Transverse colon (tissue), 4 donors: ENCODE measurements at regions not wholly inside any gene's neighbourhood (a gene's known extent, or its start where the extent isn't known, plus 50 kb on each side); places are given as distances from the start of the nearest gene placed in this dataset.

Source experiments
- DNase-seq: peaks from one replicate; pipeline ENCODE4 v3.0.0-alpha.2; 2019
- H3K27ac ChIP-seq, 4 donors: fragments of 200-600 bp; sonication (generic); 2 replicates each; pipeline ENCODE4 v1.5.1; 2016 to 2018; ENCODE audit warnings: inconsistent platforms in 4 of 4
- H3K27me3 ChIP-seq: fragments of 200-600 bp; sonication (generic); 2 replicates; pipeline ENCODE4 v1.5.1; 2017; ENCODE audit warnings: inconsistent platforms
- H3K36me3 ChIP-seq, 4 donors: fragments of 200-600 bp; sonication (generic); 2 replicates each; pipeline ENCODE4 v1.5.1; 2017 to 2019; ENCODE audit warnings: inconsistent platforms in 4 of 4
- H3K4me1 ChIP-seq, 4 donors: fragments of 200-600 bp; sonication (generic); 2 replicates each; pipeline ENCODE4 v1.5.1; 2017 to 2020; ENCODE audit warnings: inconsistent platforms in 4 of 4
- H3K4me3 ChIP-seq, 4 donors: fragments of 200-600 bp; sonication (generic); 1 replicate in 1 of 4; 2 replicates in 3 of 4; pipeline versions ENCODE4 v1.5.1 to v1.6.1; 2017 to 2019; ENCODE audit warnings: inconsistent platforms in 4 of 4
- H3K9me3 ChIP-seq, 2 donors: fragments of 200-600 bp; sonication (generic); 2 replicates each; pipeline ENCODE4 v1.5.1; 2017 to 2019; ENCODE audit warnings: inconsistent platforms in 2 of 2
- EP300 ChIP-seq: sonication (generic); formaldehyde crosslinking; IDR thresholded peaks from one replicate; pipeline ENCODE4 v1.6.1; 2017; ENCODE audit warnings: antibody characterized with exemption, low read depth
- POLR2A ChIP-seq: fragments of 450-650 bp; IDR thresholded peaks from one replicate; pipeline ENCODE4 v1.6.1; 2016; ENCODE audit warnings: antibody characterized with exemption, mild to moderate bottlenecking, moderate library complexity
- POLR2AphosphoS5 ChIP-seq, 3 donors: sonication (generic); formaldehyde crosslinking; IDR thresholded peaks; one replicate each; pipeline ENCODE4 v1.6.1; 2016; ENCODE audit warnings: antibody characterized with exemption in 3 of 3
- WGBS, 2 donors: methylation state at CpG; one replicate each; pipeline ENCODE4 v1.1.5; 2018; ENCODE audit warnings: low coverage in 1 of 2; 5-methylcytosine and 5-hydroxymethylcytosine counted together
- in situ Hi-C, 4 donors: fragments of 200-750 bp; cut with MboI; loops; one replicate each; pipeline versions ENCODE4 v1.15.0 to v1.15.1; 2017; ENCODE audit warnings: low sequenced_read_pairs in 3 of 4, low pct_ligation_motif_present in 1 of 4, low pct_unique_long_range_greater_than_20kb in 1 of 4
- intact Hi-C: fragments of 100-400 bp; cut with DNase I; formaldehyde crosslinking; loops from one replicate; pipeline ENCODE4 v1.15.1; 2023; ENCODE audit warnings: low total_unique reads
- TF ChIP-seq, protein P1 (sequence below), 5 experiments: fragments of 200-600 bp in 3 of 5; fragments of 450-650 bp in 2 of 5; sonication (generic) in 3 of 5; IDR thresholded peaks; 1 replicate in 2 of 5; 2 replicates in 3 of 5; pipeline ENCODE4 v1.5.1; 2016 to 2017; ENCODE audit warnings: antibody characterized with exemption in 5 of 5, inconsistent platforms in 3 of 5, mild to moderate bottlenecking in 2 of 5, moderate library complexity in 1 of 5

GRCh38 chr4:3868211-3869173 lies 102.3 kb downstream of the ADRA2C start:
- no peak for DNase-seq
- Histone ChIP-seq H3K4me3 (no peak overlapping the region), H3K27ac (no peak overlapping the region), H3K9me3 (no peaks in the 10 kb centered on the region), H3K36me3 (no peaks in the 10 kb centered on the region), H3K27me3 (peaks cover 54% of the 10 kb centered on the region), H3K4me1 (no peaks in the 10 kb centered on the region)
- intact Hi-C loops (no loop called here), in situ Hi-C loops (no loop called here)
- no peak for TF ChIP-seq POLR2A
- TF ChIP-seq POLR2AphosphoS5 (IDR thresholded peaks at IDR 0.05) = no peak
- TF ChIP-seq EP300 = no peak
- TF ChIP-seq, protein P1, sequence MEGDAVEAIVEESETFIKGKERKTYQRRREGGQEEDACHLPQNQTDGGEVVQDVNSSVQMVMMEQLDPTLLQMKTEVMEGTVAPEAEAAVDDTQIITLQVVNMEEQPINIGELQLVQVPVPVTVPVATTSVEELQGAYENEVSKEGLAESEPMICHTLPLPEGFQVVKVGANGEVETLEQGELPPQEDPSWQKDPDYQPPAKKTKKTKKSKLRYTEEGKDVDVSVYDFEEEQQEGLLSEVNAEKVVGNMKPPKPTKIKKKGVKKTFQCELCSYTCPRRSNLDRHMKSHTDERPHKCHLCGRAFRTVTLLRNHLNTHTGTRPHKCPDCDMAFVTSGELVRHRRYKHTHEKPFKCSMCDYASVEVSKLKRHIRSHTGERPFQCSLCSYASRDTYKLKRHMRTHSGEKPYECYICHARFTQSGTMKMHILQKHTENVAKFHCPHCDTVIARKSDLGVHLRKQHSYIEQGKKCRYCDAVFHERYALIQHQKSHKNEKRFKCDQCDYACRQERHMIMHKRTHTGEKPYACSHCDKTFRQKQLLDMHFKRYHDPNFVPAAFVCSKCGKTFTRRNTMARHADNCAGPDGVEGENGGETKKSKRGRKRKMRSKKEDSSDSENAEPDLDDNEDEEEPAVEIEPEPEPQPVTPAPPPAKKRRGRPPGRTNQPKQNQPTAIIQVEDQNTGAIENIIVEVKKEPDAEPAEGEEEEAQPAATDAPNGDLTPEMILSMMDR (IDR thresholded peaks at IDR 0.05) = no peak
- WGBS, 2 donors = 76% methylated on average over 22 of the region's 22 CpGs; no CpG with 5 or more reads in 1 of the 2 donors

DNA sequence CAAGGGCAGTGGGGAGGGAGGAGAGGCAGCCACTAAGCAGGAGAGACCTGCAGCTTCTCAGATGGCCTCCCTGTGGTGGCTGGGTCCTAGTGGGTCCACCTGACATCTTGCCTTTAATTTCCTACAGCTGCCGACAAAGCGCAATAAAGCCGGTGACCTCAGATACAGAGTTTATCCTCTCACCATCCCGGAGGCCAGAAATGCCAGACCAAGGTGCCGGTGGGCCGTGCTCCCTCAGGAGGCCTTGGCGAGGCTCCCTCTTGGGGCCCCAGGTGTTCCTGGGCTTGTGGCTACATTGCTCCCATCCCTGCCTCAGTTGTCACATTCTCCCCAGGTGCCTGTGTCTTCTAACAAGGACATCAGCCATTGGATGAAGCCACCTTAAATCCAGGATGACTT lies 103.0 kb downstream of the ADRA2C start:
- in situ Hi-C loops (no loop called here), intact Hi-C loops (no loop called here)
- 84% methylated on average over 7 of the region's 7 CpGs; no CpG with 5 or more reads in 1 of the 2 donors for WGBS, 2 donors
- Histone ChIP-seq H3K27ac (no peak overlapping the region), H3K4me3 (no peak overlapping the region), H3K27me3 (peaks cover 54% of the 10 kb centered on the region), H3K36me3 (no peaks in the 10 kb centered on the region), H3K4me1 (no peaks in the 10 kb centered on the region), H3K9me3 (no peaks in the 10 kb centered on the region)
- TF ChIP-seq POLR2AphosphoS5 (IDR thresholded peaks at IDR 0.05) = no peak
- TF ChIP-seq POLR2A = no peak
- TF ChIP-seq EP300 = no peak
- TF ChIP-seq, protein P1 (IDR thresholded peaks at IDR 0.05) = no peak
- DNase-seq = no peak

- WGBS, 2 donors = 60 to 64% methylated on average over 3 to 18 of the region's 22 CpGs
- H3K4me3 ChIP-seq = no peak overlapping the region
- H3K36me3 ChIP-seq = no peaks in the 10 kb centered on the region
- intact Hi-C loops = no loop called here
- in situ Hi-C loops = no loop called here
- no peak overlapping the region for H3K27ac ChIP-seq
- H3K4me1 ChIP-seq = no peaks in the 10 kb centered on the region
- peaks cover 55% of the 10 kb centered on the region for H3K27me3 ChIP-seq
- DNase-seq = no peak
- TF ChIP-seq EP300 (no peak), POLR2AphosphoS5 (IDR thresholded peaks at IDR 0.05) (no peak), POLR2A (no peak)
- TF ChIP-seq, protein P1 (IDR thresholded peaks at IDR 0.05) = no peak
- H3K9me3 ChIP-seq = no peaks in the 10 kb centered on the region
Observed at GRCh38 chr4:3869661-3870566, 103.7 kb downstream of the ADRA2C start.

GRCh38 chr4:3870567-3870962 lies 104.4 kb downstream of the ADRA2C start:
- peaks cover 58% of the 10 kb centered on the region for H3K27me3 ChIP-seq
- intact Hi-C loops = no loop called here
- H3K27ac ChIP-seq = no peak overlapping the region
- 79 to 84% methylated on average over 9 of the region's 9 CpGs for WGBS, 2 donors
- no peaks in the 10 kb centered on the region for H3K9me3 ChIP-seq
- TF ChIP-seq POLR2AphosphoS5 (IDR thresholded peaks at IDR 0.05) = no peak
- TF ChIP-seq EP300 = no peak
- TF ChIP-seq POLR2A = no peak
- TF ChIP-seq, protein P1 (IDR thresholded peaks at IDR 0.05) = no peak
- H3K4me3 ChIP-seq = no peak overlapping the region
- no peaks in the 10 kb centered on the region for H3K4me1 ChIP-seq
- no peak for DNase-seq
- in situ Hi-C loops = no loop called here
- H3K36me3 ChIP-seq = no peaks in the 10 kb centered on the region
